GF-D8 (cell line): ENCODE measurements at regions not wholly inside any gene's neighbourhood (a gene's known extent, or its start where the extent isn't known, plus 50 kb on each side); places are given as distances from the start of the nearest gene placed in this dataset.

Experiments used
- DNase-seq: peaks from one replicate; lab custom pipeline; 2025; lab: John Stamatoyannopoulos, UW

GRCh38 chr2:64371727-64372126 lies 82.2 kb upstream of the LGALSL start:
- no peak for DNase-seq

GRCh38 chr2:64374686-64375085 lies 79.3 kb upstream of the LGALSL start:
- no peak for DNase-seq

GRCh38 chr2:64376926-64377325 lies 77.0 kb upstream of the LGALSL start:
- DNase-seq = no peak

DNA sequence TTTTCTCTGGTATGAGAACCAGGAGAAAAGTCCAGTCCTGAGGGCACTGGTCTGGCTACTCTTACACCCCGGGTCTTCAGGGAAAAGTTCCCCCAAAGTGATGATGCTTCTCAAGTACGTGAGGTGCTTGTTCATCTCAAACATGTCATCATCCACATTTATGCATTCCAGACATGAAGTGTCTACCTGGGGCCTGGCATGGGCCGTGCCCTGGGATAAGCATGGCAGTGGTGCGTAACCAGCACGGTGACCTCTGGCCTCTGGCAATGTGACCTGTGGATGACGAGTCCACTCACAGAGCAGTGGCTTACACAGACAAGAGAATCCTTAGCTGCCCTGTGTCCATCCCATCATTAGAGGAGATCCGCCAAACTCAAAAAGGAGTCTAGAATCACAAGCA lies 74.8 kb upstream of the LGALSL start:
- no peak for DNase-seq

DNA sequence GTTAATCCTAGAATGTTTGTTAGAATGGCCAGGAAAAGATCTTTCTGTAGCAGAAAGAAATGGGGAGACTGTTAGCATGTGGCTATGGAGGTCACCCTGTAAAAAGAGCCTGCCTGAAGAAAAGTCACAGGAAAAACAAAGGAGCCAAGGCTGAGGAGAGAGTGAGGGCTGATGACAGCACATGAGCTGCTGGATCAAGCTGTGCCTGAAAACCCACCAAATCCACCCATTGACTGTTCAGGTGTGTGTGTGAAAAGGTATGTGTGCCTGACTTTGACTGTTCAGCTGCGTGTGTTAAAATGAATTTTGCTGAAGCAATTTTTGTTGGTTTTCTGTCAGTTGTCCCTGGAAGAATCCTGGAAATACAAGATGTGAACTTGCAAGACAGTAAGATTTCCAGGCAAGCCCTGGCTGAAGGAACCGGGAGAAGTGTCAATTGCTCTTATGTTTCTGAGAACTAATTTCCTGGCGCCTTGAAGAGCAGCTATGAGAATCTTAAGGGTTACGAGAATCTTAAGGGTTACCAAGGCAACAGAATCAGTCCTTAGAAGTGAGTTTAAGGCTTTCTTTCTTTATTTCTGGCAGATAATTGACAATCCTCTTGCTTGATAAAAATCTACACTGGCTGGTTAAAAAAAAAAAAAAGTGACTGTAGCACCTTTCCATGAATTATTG lies 73.0 kb upstream of the LGALSL start:
- DNase-seq = no peak

GRCh38 chr2:64383016-64383591 lies 70.9 kb upstream of the LGALSL start:
- no peak for DNase-seq

- no peak for DNase-seq
Measured at GRCh38 chr2:64383881-64384280, 70.1 kb upstream of the LGALSL start.

GRCh38 chr2:64386676-64387075 lies 67.3 kb upstream of the LGALSL start:
- no peak for DNase-seq

- no peak for DNase-seq
Measured at GRCh38 chr2:64390586-64390985, 63.4 kb upstream of the LGALSL start.

DNA sequence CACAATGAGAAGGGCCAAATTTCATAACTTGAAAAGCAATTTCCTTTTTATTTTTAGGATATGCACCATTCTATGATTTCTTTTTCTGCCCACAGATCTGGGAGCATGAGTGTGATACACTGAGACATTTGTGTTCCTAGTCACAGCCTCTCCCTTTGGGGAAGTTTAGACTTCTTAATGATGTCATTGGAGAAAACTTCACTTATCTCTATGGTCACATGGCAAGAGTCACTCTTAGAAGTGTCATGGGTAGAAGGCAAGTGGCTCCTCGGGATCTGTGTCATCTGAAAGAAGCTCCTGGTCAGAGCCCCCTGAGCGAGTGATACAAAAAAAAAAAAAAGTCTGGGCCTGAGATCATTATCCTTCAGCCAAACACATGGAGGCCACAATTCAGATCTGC lies 62.5 kb upstream of the LGALSL start:
- no peak for DNase-seq

DNA sequence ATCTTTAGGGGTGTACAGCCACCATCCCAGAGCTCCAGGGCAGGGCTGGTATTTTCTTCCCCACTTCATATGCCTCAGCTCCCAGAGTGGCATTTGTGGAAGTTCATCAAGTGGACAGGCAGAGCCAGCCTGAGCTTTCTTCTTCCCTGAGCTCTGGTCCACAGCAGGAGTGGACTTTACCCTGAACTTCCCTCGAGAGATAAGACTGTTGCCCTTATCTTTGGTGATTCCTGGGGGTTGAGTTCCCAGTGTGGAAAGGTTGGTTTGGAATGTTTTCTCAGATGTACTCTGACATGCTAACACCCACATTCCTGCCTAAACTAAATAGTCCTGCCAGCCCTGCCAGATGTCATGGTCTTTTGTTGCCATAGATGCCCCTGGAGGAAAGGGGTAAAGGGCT lies 62.0 kb upstream of the LGALSL start:
- DNase-seq = no peak

DNA sequence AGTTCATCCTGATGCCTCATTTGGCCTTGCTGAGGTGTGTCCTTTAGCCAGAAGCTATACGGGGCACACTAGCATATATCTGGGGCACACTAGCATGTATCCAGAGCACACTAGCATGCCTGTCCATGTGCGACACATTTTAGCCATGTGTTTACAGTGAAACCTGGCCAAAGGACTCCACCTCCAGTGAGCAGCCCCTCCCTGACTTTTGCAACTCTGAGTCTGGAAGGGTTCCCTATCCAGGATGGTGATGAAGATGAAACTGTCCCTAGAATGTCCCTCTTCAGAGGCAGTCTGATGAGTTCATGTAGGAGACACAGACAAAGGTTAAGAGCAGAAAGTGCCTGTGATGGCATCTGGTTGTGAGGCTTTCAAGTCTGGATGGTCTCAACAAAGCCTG lies 61.4 kb upstream of the LGALSL start:
- DNase-seq = no peak

DNA sequence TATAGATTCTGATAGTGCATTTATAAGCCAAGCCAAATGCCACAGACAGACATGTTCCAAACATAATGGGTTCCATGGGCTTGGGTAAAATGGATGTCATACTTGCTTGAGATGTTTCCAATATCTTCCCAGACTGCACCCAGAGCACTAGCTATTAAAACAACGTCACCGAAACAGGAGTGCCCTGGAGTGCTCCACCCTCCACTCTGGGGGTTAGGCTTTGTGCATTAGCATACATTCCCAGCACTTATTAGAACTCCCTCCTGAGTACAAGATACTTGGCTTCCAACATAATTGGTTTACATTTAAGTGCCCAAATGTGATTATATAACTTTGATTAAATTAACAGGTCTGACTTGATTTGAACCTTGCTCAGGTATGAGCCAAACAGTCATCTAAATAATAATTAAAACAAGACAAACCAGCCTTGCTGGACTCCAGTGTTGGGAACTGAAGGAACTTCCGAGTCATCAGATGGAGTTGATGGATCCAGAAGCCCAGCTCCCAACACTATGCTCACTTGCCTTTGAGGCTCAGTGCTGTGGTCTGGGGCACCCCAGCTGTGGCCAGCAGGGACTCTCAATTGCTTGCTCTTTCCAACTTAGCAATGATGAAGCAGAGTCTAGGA lies 60.5 kb upstream of the LGALSL start:
- DNase-seq = no peak

DNA sequence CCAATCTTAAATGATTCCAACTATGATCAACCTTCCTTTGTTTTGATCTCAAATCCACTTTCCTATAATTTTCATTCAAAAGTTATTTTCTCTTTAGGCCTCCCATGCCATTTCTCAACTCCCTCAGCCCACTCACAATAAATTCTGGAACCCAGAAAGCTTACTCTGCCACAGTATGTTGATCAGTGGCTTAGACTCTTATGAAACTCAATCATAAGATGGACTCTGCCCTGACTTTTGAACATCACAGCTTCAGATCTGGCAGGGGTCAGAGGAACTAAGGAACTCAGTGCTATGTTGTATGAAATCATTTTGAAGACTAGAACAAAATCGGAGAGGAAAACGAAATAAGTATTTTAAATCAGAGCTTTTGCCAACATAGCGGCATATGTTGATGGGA lies 59.8 kb upstream of the LGALSL start:
- DNase-seq = no peak

GRCh38 chr2:64396001-64396400 lies 58.0 kb upstream of the LGALSL start:
- no peak for DNase-seq

DNA sequence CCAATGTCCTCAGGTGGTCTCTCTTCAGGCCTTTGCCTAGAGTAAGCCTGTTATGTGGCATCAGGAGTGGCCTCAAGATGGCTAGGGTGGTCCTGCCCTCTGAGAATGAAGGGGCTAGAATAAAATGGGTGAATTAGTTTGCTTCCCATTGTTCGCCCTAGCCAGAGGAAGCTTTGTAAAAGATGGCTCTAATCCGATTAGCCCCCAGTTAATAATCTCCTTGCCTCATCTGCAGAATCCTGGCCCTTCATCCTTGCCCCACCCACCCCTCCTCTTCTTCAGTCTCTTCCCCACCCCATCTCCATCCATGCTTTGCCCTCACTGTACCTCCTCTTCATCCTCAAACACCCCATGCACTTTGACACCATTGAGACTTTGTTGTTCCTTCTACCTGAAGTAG lies 57.4 kb upstream of the LGALSL start:
- no peak for DNase-seq

- no peak for DNase-seq
Measured at GRCh38 chr2:64398516-64399129, 55.3 kb upstream of the LGALSL start.

GRCh38 chr2:64399521-64399920 lies 54.4 kb upstream of the LGALSL start:
- DNase-seq = no peak

- no peak for DNase-seq
Measured at GRCh38 chr2:64400105-64400728, 53.7 kb upstream of the LGALSL start.

DNA sequence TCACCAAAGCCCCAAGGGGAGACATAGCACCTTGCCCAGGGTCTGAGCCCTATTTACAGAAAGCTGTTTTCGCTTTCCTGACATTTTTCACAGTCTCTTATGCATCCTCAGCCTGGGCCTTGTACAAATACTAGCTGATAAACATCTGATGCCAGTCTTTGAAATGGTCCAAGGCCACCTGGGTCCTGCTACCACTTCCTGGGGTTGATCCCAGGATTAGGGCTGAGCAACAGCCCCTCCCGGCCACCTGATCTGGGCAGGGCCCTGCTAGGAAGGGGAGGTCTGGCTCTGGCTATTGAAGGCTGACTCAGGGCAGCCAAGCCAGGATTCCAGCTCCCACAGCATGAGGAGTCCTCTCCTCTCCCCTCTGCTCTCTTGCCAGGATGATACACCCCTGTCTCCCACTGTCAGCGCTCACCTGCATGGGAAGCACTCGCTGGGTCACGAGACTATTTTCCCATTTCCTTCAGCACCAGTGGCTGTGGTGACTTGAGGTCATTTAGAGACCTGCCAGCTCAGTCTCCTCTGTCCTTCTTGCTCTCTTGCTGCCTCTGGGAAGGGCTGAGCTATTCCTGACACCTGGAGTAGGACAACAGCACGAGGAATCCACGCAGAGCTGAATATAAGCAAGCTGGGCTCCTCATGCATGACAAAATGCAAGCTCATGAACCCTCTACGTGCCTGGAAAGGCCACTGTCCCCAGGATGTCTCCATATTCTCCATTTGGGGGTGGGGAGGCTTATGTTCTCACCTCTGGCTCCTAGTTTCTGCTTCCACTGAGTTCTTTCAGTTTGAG lies 53.0 kb upstream of the LGALSL start:
- DNase-seq = no peak

GRCh38 chr2:64401529-64401880 lies 52.5 kb upstream of the LGALSL start:
- DNase-seq = no peak

GRCh38 chr2:64402876-64403275 lies 51.1 kb upstream of the LGALSL start:
- DNase-seq = no peak
